ENCODE measurements at regions not wholly inside any gene's neighbourhood (a gene's known extent, or its start where the extent isn't known, plus 50 kb on each side); places are given as distances from the start of the nearest gene placed in this dataset.

GRCh38 chr15:93703092-93703739 lies 528.1 kb upstream of the MCTP2 start:
- no peak overlapping the region for H3K27ac ChIP-seq
- ATAC-seq (ENCODE audit: insufficient number of reproducible peaks, low FRiP score, low read depth) = no peak
- H3K9me3 ChIP-seq = peaks cover under 1% of the 10 kb centered on the region

GRCh38 chr15:93700051-93700450 lies 531.3 kb upstream of the MCTP2 start:
- Histone ChIP-seq H3K4me1 (ENCODE audit: control insufficient read depth in 1 of 2, low read depth in 2 of 2) (no peaks in the 10 kb centered on the region), H3K4me3 (no peak overlapping the region), H3K27ac (no peak overlapping the region), H3K36me3 (no peaks in the 10 kb centered on the region), H3K27me3 (replicated peaks; ENCODE audit: insufficient read depth) (no peaks in the 10 kb centered on the region), H3K9me3 (peaks cover 4% of the 10 kb centered on the region)
- ATAC-seq (ENCODE audit: insufficient number of reproducible peaks, low FRiP score, low read depth) (no peak), DNase-seq (ENCODE audit: low spot score) (no peak)
- TF ChIP-seq, protein P1, sequence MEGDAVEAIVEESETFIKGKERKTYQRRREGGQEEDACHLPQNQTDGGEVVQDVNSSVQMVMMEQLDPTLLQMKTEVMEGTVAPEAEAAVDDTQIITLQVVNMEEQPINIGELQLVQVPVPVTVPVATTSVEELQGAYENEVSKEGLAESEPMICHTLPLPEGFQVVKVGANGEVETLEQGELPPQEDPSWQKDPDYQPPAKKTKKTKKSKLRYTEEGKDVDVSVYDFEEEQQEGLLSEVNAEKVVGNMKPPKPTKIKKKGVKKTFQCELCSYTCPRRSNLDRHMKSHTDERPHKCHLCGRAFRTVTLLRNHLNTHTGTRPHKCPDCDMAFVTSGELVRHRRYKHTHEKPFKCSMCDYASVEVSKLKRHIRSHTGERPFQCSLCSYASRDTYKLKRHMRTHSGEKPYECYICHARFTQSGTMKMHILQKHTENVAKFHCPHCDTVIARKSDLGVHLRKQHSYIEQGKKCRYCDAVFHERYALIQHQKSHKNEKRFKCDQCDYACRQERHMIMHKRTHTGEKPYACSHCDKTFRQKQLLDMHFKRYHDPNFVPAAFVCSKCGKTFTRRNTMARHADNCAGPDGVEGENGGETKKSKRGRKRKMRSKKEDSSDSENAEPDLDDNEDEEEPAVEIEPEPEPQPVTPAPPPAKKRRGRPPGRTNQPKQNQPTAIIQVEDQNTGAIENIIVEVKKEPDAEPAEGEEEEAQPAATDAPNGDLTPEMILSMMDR (IDR thresholded peaks at IDR 0.05) = no peak

More at GRCh38 chr15:93703092-93703739, 528.1 kb upstream of the MCTP2 start:
- DNase-seq (ENCODE audit: low spot score) = no peak
- no peaks in the 10 kb centered on the region for H3K36me3 ChIP-seq
- TF ChIP-seq, protein P1 (IDR thresholded peaks at IDR 0.05) = no peak
- H3K4me3 ChIP-seq = no peak overlapping the region
- H3K4me1 ChIP-seq (ENCODE audit: control insufficient read depth in 1 of 2, low read depth in 2 of 2) = no peaks in the 10 kb centered on the region
- no peaks in the 10 kb centered on the region for H3K27me3 ChIP-seq (replicated peaks; ENCODE audit: insufficient read depth)

- ATAC-seq (ENCODE audit: insufficient number of reproducible peaks, low FRiP score, low read depth) (no peak), DNase-seq (ENCODE audit: low spot score) (no peak)
- no peaks in the 10 kb centered on the region for H3K27me3 ChIP-seq (replicated peaks; ENCODE audit: insufficient read depth)
- H3K36me3 ChIP-seq = no peaks in the 10 kb centered on the region
- H3K9me3 ChIP-seq = peaks cover 4% of the 10 kb centered on the region
- no peak overlapping the region for H3K27ac ChIP-seq
- no peaks in the 10 kb centered on the region for H3K4me1 ChIP-seq (ENCODE audit: control insufficient read depth in 1 of 2, low read depth in 2 of 2)
- H3K4me3 ChIP-seq = no peak overlapping the region
- TF ChIP-seq, protein P1 (IDR thresholded peaks at IDR 0.05) = no peak
Measured at GRCh38 chr15:93694033-93694432, 537.3 kb upstream of the MCTP2 start.

- no peak overlapping the region for H3K27ac ChIP-seq
- no peaks in the 10 kb centered on the region for H3K27me3 ChIP-seq (replicated peaks; ENCODE audit: insufficient read depth)
- TF ChIP-seq, protein P1 (IDR thresholded peaks at IDR 0.05) = no peak
- peaks cover 18% of the 10 kb centered on the region for H3K9me3 ChIP-seq
- DNase-seq (ENCODE audit: low spot score) = no peak
- no peaks in the 10 kb centered on the region for H3K36me3 ChIP-seq
- ATAC-seq (ENCODE audit: insufficient number of reproducible peaks, low FRiP score, low read depth) = no peak
- no peaks in the 10 kb centered on the region for H3K4me1 ChIP-seq (ENCODE audit: control insufficient read depth in 1 of 2, low read depth in 2 of 2)
- no peak overlapping the region for H3K4me3 ChIP-seq
Measured at GRCh38 chr15:93683651-93684050, 547.7 kb upstream of the MCTP2 start.

DNA sequence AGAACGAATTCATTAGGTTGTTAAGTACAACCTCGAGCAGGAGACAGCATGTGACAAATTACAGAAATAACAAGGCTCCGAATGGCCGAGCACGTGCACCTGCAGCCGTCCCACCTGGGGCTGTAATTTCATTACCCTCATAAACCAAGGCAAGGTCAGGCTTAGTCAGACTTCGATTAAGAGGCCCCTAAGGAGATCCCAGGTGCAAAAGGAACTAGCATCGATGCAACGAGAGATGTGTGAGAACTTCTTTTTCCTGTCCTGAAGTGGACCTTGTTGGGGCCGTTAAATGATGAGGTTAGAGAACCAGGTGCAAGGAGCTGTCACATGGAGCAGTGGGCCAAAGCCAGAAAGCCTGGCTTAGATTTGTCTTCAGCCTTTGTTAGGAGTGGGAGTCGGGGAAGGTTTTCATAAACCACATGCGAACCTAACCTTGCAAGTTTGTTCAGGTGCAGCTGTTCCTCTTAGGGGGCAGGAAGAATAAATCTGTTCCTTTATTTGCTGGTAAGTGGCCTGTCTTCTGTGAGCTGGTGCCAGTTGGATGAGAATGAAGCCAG lies 559.9 kb upstream of the MCTP2 start:
- no peaks in the 10 kb centered on the region for H3K27me3 ChIP-seq (replicated peaks; ENCODE audit: insufficient read depth)
- no peaks in the 10 kb centered on the region for H3K9me3 ChIP-seq
- DNase-seq (ENCODE audit: low spot score) = no peak
- H3K4me1 ChIP-seq (ENCODE audit: control insufficient read depth in 1 of 2, low read depth in 2 of 2) = no peaks in the 10 kb centered on the region
- no peak overlapping the region for H3K27ac ChIP-seq
- ATAC-seq (ENCODE audit: insufficient number of reproducible peaks, low FRiP score, low read depth) = no peak
- H3K36me3 ChIP-seq = no peaks in the 10 kb centered on the region
- TF ChIP-seq, protein P1 (IDR thresholded peaks at IDR 0.05) = no peak
- H3K4me3 ChIP-seq = no peak overlapping the region
